HG03558 (cell line): ENCODE measurements at regions not wholly inside any gene's neighbourhood (a gene's known extent, or its start where the extent isn't known, plus 50 kb on each side); places are given as distances from the start of the nearest gene placed in this dataset.
"Not testable (repeated sequence)": the region's sequence is repeated elsewhere in the genome, so short reads cannot be mapped to it uniquely, and the experiment has no call there.

Experiments used
- ATAC-seq: cut with Tn5 transposase; IDR thresholded peaks from one replicate; pipeline ENCODE4 v1.9.1; 2021; ENCODE audit warnings: moderate number of reproducible peaks; ENCODE audit not compliant: unreplicated experiment; ENCODE audit errors: extremely low read depth

DNA sequence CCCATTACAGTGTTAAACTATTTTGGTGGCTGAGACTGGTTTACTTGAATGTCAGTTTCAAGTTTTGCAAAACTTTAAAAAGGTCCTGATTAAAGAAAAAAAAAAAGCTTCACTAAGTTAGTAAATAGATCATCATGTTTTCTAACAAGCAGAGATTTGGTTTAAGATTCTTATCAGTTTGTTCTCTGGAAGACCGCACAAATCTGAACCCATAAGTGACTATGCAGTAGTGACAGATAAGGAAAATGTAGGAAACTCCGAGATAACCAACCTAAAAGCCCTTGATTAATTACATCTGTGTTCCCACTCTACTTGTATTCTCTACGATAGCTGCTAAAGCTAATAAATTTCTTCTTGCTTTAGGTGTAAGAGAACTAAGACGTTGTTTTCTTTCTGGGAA, 1799.8 kb upstream of the ADGRL3 start:
- no peak for ATAC-seq

DNA sequence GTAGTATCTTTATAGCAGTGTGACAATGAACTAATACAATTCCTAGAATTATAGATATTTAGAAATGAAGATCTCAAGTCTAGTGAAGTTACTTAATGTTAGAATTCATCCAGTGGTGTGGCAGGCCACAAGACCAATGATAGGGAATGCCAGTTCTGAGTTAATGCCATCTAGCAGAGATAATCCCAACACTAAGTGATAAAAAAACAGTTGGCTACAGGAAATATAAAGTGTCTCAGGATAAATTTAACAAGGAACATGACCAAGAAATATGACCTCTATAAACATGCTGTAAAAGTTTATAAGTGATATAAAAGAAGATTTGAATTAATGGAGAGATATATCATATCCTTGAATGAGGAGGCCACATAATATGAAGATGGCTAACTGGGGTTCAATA, 1790.5 kb upstream of the ADGRL3 start:
- ATAC-seq: no peak

DNA sequence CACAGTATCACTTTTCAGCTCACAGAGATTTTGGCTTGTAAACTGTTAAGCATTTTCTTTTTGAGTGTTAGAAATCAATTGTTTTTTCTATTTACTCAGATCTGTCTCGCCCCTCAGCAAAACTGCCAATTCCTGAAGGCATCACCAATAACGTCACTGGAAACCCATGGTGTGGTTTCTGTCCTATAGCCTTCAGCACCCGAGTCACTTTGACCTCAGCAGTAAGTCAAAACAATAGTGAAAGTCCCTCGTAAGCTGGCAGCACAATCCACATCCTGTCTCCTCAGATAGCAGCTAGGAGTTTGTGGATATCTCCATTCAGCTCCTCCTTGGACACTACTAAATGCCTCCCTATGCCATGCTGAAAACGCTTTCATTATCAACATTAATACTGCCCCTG, 1787.4 kb upstream of the ADGRL3 start:
- ATAC-seq: no peak

DNA sequence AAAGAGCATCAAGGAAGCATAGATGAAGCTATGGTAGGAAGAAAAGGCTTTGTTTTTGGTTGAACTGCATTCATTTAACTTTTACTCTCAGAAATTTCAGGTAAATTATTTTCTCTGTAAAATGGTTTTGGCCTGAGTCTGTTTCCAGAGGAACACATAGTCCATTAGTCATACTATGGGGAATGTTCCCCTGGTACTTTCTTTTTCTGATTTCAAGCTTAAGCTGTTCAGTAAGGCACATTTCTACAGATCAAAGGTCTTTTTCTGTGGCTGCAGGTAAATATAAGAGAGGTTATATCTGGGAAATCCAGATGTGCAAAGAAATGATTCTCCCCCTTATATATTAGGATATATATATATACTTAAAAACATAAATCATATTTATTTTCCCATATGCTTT, 1744.4 kb upstream of the ADGRL3 start:
- no peak for ATAC-seq

DNA sequence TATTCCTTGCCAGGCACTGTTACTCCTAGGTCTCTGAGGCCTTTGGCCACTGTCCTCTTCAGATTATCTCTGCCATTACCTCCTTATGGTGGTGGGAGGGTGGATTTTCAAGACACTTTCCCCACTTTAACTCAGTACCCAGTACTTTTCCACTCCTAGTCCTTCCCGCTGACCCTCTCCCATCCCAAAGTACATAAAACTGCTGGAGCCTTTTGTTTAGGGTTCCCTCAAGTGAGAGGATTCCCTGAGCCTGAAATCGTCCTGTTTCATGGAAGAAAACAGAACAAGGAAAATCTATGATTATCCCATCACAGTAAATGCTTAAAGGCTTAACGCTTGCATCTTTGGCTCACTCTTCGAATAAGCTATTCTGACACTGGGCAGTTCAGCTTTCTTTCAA, 1742.5 kb upstream of the ADGRL3 start:
- no peak for ATAC-seq

DNA sequence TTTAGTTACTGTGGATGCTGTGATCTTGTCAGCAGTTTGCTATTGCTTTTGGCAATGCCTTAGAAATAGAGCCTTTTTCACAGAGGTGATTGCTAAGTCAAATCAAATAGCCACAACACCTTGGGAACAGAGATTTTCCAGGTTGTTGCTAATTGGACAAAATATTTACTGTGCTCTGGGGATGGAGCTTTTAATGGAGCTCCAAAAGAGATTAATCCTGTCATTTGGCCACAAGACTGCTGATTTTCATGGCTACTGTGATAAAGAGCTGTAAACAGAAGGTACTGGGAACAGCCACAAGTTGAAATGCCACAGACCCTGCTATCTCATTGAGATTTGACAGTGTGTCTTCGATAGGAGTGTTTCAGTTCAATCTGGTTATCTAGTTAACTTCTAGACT, 1715.2 kb upstream of the ADGRL3 start:
- ATAC-seq: no peak

DNA sequence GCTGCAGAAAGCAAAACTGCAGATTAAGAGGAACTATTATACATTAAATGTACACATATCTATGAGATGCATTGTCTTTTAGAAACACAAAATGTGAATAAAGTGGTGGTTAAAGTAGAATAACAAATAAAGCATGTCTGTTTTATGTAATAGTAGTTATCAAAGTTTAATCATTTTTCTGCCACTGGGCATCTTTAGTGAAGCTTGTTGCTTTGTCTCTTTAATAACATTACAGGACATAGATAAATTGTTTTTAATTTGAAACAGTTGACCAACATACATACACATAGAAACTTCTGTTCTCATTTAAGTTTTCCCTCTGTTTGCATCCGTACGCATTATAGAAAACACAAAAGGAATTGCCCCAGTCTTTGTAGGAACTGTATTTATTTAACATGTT, 1700.0 kb upstream of the ADGRL3 start:
- no peak for ATAC-seq

DNA sequence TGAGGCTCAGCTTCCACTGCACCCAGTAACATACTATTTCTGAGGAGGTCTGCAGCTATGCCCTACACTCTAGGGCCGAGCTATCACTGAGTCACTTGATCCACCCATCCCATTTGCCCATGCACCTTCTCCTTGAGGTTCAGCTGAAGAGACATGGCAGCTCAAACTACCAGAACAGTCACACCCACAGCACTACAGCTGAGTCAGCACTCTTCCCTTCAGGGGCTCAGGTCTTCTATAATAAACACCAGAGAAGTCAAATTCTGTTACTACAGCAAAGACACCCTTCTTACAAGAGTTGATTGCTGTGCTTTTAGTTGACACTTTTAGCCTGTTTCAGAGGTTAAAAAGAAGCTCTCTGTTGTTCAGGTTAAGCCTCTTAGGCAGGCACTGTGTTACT, 1696.4 kb upstream of the ADGRL3 start:
- no peak for ATAC-seq

DNA sequence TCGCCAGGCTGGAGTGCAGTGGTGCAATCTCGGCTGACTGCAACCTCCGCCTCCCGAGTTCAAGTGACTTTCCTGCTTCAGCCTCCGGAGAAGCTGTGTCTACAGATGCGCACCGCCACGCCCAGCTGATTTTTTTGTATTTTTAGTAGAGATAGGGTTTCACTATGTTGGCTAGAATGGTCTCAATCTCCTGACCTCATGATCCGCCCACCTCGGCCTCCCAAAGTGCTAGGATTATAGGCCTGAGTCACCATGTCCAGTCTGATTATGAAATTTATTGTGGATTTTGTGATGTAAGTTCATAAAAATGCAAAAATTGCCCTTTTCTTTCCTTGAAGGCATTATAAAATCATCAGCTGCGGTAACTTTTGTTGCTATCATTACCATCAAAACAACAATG, 1688.3 kb upstream of the ADGRL3 start:
- not testable (repeated sequence) for ATAC-seq

DNA sequence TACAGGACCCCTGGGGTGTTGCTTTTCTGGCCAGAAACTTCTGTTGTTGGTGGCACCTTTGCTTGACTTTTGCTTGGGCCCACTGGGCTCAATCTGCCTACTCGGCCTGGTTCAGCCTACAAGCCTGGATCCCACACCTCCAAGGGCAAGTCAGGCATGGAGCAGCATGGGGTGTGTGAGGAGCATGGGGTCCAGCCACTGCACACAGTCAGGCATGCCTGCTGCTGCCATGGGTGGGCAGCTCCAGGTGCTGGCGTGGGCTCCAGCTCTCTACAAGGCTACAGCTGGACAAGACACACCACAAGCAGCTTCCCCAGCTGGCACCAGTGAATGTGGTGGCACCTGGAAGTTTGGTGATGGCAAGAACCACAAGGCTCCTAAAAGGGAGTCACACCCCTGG, 1683.1 kb upstream of the ADGRL3 start:
- no peak for ATAC-seq

DNA sequence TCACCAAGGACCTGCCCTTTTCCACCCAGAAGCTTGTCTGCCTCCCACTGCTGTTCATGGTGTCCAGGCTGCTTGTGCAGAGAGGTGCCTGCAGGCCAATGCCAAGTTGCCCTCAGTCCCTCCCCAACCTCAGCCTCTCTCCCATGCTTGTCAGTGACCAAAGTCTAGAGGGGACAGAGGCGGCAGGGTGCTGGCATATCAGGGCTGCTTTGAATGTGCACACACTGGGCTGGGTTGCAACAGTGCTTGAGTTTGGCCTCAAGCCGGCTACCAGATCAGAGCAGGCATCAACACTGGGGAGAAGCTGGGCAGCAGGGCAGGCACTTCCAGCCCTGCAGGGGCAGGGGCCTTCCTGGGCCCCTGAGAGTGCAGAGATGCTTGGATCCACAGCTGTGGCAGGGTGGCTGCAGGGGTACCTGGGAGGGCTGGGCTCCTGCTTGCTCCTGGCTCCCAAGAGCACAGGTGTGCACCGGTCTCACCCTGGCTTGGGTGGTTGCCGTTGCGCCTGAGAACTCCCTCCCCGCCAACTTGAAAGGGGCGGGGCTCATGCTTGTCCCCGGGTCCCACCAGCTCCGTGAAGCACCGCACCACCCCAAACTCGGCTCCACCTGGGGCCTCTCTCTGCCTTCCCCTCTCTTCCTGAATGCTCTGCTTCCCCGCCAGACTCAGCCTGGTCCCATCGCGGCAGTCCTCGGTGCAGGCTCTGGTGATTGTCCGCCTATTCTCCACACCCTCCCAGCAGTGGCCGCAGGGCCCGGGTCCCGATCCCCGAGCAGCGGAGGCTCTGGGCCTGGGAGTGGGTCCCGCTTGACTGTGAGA, 1681.9 kb upstream of the ADGRL3 start:
- ATAC-seq: no peak

DNA sequence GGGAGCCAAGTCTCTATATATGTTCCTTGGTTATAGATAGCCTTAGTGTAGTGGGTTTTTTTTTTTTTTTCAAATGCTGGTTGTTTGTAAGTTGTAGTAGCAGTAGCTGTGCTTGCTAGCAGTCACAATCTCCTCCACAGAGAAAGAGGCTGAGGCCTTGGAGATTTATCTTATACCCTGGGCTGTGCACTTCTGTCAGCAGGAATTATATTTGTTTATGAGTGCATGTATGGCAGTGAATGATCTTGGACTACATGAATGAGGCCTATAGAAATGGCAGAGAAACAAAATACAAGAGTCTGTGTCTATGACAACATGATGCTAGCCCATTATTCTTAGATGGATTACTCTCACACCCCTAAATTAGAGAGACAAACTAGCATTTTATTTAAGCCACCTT, 1674.2 kb upstream of the ADGRL3 start:
- ATAC-seq: no peak

DNA sequence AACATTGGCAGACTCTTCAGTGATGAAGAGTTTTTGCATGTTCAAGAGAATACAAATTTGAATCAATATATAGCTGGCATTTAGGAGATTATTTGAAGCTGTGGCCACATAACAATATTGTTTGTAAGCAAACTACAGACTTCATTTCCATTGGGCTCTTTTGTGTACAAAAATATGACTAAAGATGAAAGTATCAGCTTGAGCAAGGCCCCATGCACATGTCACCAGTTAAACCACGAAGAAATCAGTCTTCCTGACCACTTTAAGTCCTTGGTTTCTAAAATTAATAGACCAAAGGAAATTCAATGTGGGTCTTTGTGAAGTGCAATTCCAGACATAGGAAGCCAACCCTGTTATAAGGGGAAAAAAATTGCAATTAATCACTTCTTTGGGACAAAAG, 1664.6 kb upstream of the ADGRL3 start:
- ATAC-seq: no peak

DNA sequence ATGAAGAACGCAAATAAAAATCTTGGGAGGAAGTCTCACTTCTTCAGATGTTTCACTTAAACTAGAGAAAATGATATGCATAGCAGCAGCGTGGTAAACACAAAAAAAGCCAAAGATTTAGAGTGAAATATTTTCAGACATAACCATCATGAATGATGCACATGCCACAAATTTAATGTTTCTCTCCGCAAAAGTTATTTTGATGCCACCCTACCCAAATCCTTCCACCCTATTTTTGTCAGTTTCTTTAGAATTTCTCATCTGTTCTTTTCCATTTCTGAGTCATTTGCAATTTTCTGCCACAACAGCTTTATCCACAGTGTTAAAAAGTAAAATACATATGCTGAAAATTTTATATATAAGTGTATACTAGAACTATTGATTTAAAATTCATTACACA, 1663.7 kb upstream of the ADGRL3 start:
- no peak for ATAC-seq

DNA sequence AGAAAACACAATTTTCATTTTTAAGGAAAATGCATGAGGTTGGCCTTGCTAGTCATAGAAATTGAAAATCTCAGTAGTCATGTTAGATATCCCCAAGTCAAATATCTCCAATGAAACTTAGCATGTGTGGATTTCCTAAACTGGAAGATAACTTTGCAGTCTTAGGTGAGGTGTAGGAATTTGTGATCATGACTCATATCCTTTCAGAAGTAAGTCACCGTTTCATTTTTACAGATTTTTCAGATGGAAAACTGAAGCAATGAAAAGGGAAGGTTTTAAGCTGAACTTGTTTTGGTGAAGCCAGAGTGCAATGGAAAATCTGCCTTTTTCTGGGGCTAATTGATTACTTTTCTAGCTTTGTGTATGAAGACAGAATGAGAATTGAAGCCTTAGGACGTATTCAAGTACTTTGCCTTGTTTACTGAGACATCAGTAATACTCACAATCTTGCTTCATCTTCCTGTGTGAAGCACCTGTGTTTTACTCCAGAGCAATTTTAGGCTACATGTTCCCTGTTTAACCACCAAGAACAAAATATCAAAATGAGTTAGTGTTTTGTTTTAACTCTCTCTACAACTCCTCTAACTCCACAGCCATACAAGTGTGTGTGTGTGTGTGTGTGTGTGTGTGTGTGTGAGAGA, 1662.8 kb upstream of the ADGRL3 start:
- no peak for ATAC-seq

DNA sequence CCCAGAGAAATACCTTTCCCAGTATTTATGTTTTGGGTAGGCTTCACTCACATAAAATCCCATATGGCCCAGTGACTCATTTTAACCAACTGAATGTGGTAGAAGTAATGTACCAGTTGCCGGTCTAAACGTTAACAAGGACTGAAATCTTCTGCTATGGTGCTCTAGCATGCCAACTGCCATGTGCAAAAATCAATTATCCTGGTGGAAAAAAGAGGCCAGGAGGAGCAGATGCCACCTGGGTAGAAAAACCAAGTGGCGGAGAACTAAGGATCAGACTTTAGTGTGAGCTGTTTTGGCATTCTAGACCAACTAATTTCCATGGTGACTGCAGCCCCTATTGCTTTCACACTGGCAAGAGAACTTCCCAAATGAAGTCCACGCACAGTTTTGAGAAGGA, 1660.7 kb upstream of the ADGRL3 start:
- ATAC-seq: no peak

DNA sequence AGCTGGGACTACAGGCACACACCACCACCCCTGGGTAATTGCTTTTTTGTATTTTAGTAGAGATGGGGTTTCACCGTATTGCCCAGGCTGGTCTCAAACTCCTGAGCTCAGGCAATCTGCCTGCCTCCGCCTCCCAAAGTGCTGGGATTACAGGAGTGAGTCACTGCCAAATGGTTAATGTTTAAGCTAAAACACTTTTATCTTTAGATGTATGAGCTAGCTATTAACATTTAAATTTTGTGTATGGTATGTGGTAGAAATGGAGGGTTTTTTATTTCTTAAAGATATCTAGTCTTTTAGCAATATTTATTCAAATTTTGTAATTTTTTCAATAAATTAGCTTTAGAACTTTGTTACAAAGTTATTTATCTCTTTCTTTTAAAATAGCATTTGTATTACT, 1659.8 kb upstream of the ADGRL3 start:
- no peak for ATAC-seq

DNA sequence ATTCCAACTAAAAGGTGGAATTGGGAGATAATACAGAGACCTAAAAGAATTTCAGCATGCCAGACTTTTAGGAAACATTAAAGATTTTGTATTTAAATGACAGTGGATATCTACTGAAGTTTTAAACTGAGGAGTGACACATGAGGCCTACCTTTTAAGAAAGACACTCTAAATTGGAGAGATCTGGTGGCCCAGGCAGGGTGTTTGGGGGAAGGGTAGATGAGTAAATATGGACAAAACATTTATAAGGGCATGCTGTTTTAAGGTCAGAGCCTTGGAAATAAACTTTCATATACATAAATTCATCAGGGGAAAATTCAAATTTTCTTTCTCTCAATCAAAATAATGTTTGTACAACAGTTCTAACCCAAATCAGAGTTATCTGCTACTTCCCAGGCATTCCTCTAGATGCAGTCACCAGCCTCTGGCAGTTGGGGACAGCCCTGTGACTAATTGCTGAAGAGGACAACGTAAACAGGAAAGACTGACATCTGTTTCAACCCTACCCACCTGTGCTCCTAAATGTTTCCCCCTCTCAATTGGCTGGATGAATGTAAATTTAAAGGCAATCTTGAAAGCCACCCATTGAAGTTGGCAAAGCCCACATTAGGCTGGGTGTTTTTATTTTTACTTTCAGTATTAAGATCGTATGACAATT, 1646.9 kb upstream of the ADGRL3 start:
- ATAC-seq: peak; percentile 93

DNA sequence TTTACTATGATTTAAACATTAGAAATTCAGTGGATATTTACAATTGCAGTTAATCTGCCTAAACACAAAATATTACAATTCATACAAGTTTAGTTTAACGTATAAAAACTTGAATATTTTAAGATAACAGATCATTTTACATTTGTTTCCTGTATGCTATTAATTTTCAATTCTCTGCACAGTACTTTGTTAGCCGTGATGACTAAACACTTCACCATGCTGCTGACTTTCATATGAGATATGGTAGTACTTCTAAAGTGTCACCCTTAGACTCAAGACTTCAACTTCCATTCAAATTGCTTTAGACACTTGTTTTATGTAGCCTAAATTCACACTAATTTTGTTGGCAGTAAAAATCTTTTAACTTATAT, 1646.4 kb upstream of the ADGRL3 start:
- no peak for ATAC-seq

DNA sequence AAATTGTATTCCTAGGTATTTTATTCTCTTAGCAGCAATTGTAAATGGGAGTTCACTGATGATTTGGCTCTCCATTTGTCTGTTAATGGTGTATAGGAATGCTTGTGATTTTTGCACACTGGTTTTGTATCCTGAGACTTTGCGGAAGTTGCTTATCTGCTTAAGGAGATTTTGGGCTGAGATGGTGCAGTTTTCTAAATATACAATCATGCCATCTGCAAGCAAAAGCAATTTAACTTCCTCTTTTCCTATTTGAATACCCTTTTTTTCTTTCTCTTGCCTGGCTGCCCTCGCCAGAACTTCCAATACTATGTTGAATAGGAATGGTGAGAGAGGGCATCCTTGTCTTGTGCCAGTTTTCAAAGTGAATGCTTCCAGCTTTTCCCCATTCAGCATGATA, 1643.9 kb upstream of the ADGRL3 start:
- not testable (repeated sequence) for ATAC-seq

DNA sequence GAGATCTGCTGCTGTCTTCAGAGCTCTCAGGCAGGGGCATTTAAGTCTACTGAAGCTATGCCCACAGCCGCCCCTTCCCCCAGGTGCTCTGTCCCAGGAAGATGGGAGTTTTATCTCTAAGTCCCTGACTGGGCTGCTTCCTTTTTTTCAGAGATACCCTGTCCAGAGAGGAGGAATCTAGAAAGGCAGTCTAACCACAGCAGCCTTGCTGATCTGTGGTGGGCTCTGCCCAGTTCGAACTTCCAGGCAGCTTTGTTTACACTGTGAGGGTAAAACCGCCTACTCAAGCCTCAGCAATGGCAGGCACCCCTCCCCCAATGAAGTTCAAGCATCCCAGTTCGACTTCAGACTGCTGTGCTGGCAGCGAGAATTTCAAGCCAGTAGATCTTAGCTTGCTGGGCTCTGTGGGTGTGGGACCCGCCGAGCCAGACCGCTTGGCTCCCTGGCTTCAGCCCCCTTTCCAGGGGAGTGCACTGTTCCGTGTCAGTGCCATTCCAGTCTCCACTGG, 1639.9 kb upstream of the ADGRL3 start:
- ATAC-seq: not testable (repeated sequence)
